Ovary (tissue), 7 donors: ENCODE measurements at regions not wholly inside any gene's neighbourhood (a gene's known extent, or its start where the extent isn't known, plus 50 kb on each side); places are given as distances from the start of the nearest gene placed in this dataset.
A peak's percentile ranks its signal among the peaks of the same experiment; 100 is the strongest.

Source experiments
- DNase-seq, 5 donors: peaks; one replicate each; pipeline ENCODE4 v3.0.0-alpha.2; 2019 to 2020
- H3K27ac ChIP-seq, 2 donors: fragments of 200-600 bp; one replicate each; pipeline versions ENCODE4 v1.5.1 to v1.8.0; 2019 to 2022
- H3K27me3 ChIP-seq: fragments of 200-600 bp; one replicate; pipeline ENCODE4 v1.8.0; 2022
- H3K36me3 ChIP-seq: fragments of 200-600 bp; sonication (generic); one replicate; pipeline ENCODE4 v1.5.1; 2019
- H3K4me1 ChIP-seq: one replicate; pipeline ENCODE4 v1.8.1; 2013; ENCODE audit warnings: mild to moderate bottlenecking, moderate library complexity; ENCODE audit not compliant: insufficient read depth
- H3K4me3 ChIP-seq: fragments of 200-600 bp; sonication (generic); one replicate; pipeline ENCODE4 v1.5.1; 2017
- H3K9me3 ChIP-seq, 2 donors: fragments of 200-600 bp in 1 of 2; sonication (generic) in 1 of 2; one replicate each; pipeline versions ENCODE4 v1.5.1 to v1.8.1; 2013 to 2019; ENCODE audit warnings: mild to moderate bottlenecking in 1 of 2, moderate library complexity in 1 of 2
- EP300 ChIP-seq: sonication (generic); formaldehyde crosslinking; IDR thresholded peaks from one replicate; pipeline ENCODE4 v1.6.1; 2017; ENCODE audit warnings: antibody characterized with exemption
- POLR2A ChIP-seq: fragments of 450-650 bp; IDR thresholded peaks from one replicate; pipeline ENCODE4 v1.6.1; 2017; ENCODE audit warnings: antibody characterized with exemption, mild to moderate bottlenecking, moderate library complexity
- WGBS, 3 donors: extraction: QIAGEN DNeasy Blood & Tissue Kit in 1 of 3; methylation state at CpG; one replicate each; pipeline versions ENCODE4 v1.1.5 to v1.1.7; 2013 to 2017; 5-methylcytosine and 5-hydroxymethylcytosine counted together
- intact Hi-C, 4 donors: fragments of 100-400 bp; cut with DNase I; formaldehyde crosslinking; loops; one replicate each; pipeline versions ENCODE4 v1.11.0 to v1.15.1; 2022 to 2023
- TF ChIP-seq, protein P1 (sequence below), 3 donors: fragments of 450-650 bp in 2 of 3; fragments of 200-600 bp in 1 of 3; IDR thresholded peaks; one replicate each; pipeline versions ENCODE4 v1.5.1 to v1.8.0; 2016 to 2022; ENCODE audit warnings: antibody characterized with exemption in 3 of 3, mild to moderate bottlenecking in 1 of 3
- donor health status: DM: no; HTN: no; CAD: no; lungs with moderate emphysema.
- donor health status: DM: no; HTN: no; CAD: no.
- donor health status: Bipolar disorder and iron deficiency.
- donor health status: DM: no; HTN: no; CAD: no.
- donor health status: DM: yes; HTN: yes; CAD: no.

DNA sequence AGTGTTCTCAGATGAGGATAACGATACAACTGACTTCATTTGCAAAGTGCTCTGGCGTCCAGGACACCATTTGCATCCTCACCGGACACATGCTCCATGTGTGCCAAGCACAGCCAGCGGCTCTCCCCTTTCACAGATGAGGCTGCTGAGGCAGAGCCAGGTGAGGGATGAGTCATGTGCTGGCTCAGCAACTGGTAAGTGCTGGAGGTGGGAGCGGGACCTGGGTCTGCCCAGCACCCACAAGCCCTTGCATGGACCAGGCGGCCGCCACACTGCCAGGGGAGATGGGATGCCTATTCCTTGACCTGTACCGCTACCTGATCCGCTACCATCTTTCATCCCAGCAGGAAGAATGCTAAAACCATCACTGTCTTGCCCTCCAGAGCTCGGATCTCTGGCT, 86.2 kb upstream of the ASB18 start:
- no peaks in the 10 kb centered on the region for H3K9me3 ChIP-seq
- TF ChIP-seq POLR2A (no peak), EP300 (no peak)
- TF ChIP-seq, protein P1, sequence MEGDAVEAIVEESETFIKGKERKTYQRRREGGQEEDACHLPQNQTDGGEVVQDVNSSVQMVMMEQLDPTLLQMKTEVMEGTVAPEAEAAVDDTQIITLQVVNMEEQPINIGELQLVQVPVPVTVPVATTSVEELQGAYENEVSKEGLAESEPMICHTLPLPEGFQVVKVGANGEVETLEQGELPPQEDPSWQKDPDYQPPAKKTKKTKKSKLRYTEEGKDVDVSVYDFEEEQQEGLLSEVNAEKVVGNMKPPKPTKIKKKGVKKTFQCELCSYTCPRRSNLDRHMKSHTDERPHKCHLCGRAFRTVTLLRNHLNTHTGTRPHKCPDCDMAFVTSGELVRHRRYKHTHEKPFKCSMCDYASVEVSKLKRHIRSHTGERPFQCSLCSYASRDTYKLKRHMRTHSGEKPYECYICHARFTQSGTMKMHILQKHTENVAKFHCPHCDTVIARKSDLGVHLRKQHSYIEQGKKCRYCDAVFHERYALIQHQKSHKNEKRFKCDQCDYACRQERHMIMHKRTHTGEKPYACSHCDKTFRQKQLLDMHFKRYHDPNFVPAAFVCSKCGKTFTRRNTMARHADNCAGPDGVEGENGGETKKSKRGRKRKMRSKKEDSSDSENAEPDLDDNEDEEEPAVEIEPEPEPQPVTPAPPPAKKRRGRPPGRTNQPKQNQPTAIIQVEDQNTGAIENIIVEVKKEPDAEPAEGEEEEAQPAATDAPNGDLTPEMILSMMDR (IDR thresholded peaks at IDR 0.05): no peak
- 90 to 94% (median 91%) methylated on average over 10 of the region's 10 CpGs for WGBS, 3 donors
- H3K4me3 ChIP-seq: no peak overlapping the region
- no peak overlapping the region for H3K27ac ChIP-seq
- H3K36me3 ChIP-seq: no peaks in the 10 kb centered on the region
- no peak for DNase-seq
- no peaks in the 10 kb centered on the region for H3K4me1 ChIP-seq
- intact Hi-C loops: loop anchor here in 3 of 4 donors (5.0 to 10.0 kb wide), 2 partner anchors 674 to 712 kb away; no protein-coding TSS in a partner anchor
- H3K27me3 ChIP-seq: no peaks in the 10 kb centered on the region

DNA sequence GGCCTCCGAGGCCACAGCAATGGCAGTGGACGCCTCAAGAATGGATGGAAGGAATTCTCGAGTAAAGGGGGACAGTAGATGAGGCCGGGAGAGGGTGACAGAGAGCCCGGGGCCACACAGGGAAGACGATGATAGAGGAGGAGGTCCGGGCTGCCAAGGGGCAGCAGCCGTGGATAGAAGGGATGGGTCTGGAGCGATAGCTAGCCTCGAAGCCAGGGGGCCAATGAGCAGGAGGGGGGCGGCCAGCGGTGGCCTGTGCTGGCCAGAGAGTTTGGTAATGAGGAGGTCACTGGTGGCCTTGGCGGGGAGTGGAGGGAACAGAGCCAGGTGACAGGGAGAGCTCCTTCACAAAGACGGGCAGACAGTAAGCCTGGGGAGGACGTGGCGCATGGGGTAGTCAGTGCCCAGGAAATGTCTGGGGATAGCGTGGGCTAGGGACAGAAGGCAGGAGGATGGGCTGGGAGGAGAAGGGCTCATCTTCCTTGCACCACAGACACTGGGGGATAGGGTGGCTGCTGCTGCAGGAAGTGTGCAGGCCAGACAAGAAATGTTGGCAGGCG, 87.8 kb upstream of the ASB18 start:
- Histone ChIP-seq H3K27ac (no peak overlapping the region), H3K4me1 (no peaks in the 10 kb centered on the region), H3K36me3 (no peaks in the 10 kb centered on the region), H3K4me3 (no peak overlapping the region), H3K9me3 (no peaks in the 10 kb centered on the region), H3K27me3 (no peaks in the 10 kb centered on the region)
- no peak for DNase-seq
- WGBS, 3 donors: 89 to 91% (median 90%) methylated on average over 18 of the region's 18 CpGs
- intact Hi-C loops: loop anchor here (2.0 to 10.0 kb wide), 3 partner anchors 673 to 710 kb away; no protein-coding TSS in a partner anchor
- TF ChIP-seq, protein P1 (IDR thresholded peaks at IDR 0.05): no peak
- TF ChIP-seq EP300 (no peak), POLR2A (no peak)

DNA sequence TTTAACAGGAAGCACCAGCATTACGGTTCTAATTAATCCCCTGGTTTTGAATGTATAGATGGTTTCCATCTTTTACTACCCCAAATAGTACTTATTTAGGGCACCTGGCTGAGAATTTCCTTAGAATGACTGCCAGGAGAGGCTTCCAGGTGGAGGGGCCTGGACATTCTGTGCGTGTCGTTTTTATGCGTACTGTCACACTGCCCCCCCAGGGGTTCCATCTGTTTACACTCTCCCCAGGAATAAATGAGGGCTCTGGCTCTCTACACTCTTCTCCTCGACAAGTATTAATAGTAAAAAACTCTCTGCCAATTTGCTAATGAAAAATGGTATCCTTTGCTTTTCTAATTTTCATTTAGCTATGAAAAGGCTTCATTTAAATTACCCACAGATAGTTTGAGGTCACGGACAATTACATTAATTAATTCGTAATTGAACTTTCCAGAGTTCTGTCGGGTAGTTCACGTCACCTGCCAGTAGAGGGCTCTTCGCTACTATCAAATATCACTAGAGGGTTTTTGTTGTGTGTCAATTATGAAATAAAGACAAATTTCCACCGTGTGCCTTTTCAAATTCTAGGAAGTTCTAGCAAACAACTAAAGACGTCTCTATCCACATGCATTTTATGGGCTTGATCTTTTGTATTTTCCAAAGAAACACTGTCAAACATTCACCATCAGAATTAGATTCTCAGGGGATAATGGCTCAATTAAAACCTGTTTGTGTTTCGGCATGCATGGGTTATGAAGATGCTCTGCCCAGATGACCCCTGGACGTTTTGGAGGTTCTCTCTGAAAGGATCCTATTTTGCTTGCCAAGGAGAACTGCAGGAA, 88.8 kb upstream of the ASB18 start:
- no peak overlapping the region for H3K27ac ChIP-seq
- TF ChIP-seq, protein P1 (IDR thresholded peaks at IDR 0.05): peak; percentile 55 to 73 (median 65)
- TF ChIP-seq POLR2A: no peak
- WGBS, 3 donors: 14 to 17% (median 15%) methylated on average over 14 of the region's 14 CpGs
- intact Hi-C loops: loop anchor here (2.0 to 10.0 kb wide), 3 partner anchors 672 to 709 kb away; no protein-coding TSS in a partner anchor
- H3K4me1 ChIP-seq: no peaks in the 10 kb centered on the region
- H3K4me3 ChIP-seq: no peak overlapping the region
- no peaks in the 10 kb centered on the region for H3K27me3 ChIP-seq
- H3K9me3 ChIP-seq: no peaks in the 10 kb centered on the region
- DNase-seq: peak in 1 of 5 donors; percentile 36
- H3K36me3 ChIP-seq: no peaks in the 10 kb centered on the region

DNA sequence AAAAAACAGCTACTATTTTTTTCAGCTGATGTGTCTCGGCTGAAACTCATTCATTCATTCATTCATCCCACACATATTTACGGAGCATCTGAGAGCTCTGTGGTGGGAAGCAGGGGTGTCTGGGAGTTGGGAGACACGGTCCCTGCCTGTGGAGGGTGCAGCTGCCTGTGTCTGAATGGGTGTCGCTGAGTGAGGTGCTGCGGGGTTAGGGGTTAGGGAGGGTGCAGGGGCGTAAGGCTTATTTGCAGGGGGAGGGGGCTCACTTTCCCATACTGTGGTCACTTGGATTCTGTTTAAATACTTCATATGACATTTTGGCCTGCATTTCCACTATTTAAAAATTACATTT, 89.4 kb upstream of the ASB18 start:
- intact Hi-C loops: loop anchor here (2.0 to 10.0 kb wide), 3 partner anchors 671 to 709 kb away; no protein-coding TSS in a partner anchor
- Histone ChIP-seq H3K9me3 (no peaks in the 10 kb centered on the region), H3K27ac (no peak overlapping the region), H3K4me3 (no peak overlapping the region), H3K36me3 (no peaks in the 10 kb centered on the region), H3K27me3 (no peaks in the 10 kb centered on the region), H3K4me1 (no peaks in the 10 kb centered on the region)
- no peak for DNase-seq
- 67 to 73% (median 71%) methylated on average over 6 of the region's 6 CpGs for WGBS, 3 donors
- TF ChIP-seq EP300 (no peak), POLR2A (no peak)
- TF ChIP-seq, protein P1 (IDR thresholded peaks at IDR 0.05): no peak
